Ovary (tissue), 7 donors: ENCODE measurements at regions not wholly inside any gene's neighbourhood (a gene's known extent, or its start where the extent isn't known, plus 50 kb on each side); places are given as distances from the start of the nearest gene placed in this dataset.

Experiments used
- DNase-seq, 5 donors: peaks; one replicate each; pipeline ENCODE4 v3.0.0-alpha.2; 2019 to 2020
- H3K27ac ChIP-seq, 2 donors: fragments of 200-600 bp; one replicate each; pipeline versions ENCODE4 v1.5.1 to v1.8.0; 2019 to 2022
- H3K27me3 ChIP-seq: fragments of 200-600 bp; one replicate; pipeline ENCODE4 v1.8.0; 2022
- H3K36me3 ChIP-seq: fragments of 200-600 bp; sonication (generic); one replicate; pipeline ENCODE4 v1.5.1; 2019
- H3K4me1 ChIP-seq: one replicate; pipeline ENCODE4 v1.8.1; 2013; ENCODE audit warnings: mild to moderate bottlenecking, moderate library complexity; ENCODE audit not compliant: insufficient read depth
- H3K4me3 ChIP-seq: fragments of 200-600 bp; sonication (generic); one replicate; pipeline ENCODE4 v1.5.1; 2017
- H3K9me3 ChIP-seq, 2 donors: fragments of 200-600 bp in 1 of 2; sonication (generic) in 1 of 2; one replicate each; pipeline versions ENCODE4 v1.5.1 to v1.8.1; 2013 to 2019; ENCODE audit warnings: mild to moderate bottlenecking in 1 of 2, moderate library complexity in 1 of 2
- EP300 ChIP-seq: sonication (generic); formaldehyde crosslinking; IDR thresholded peaks from one replicate; pipeline ENCODE4 v1.6.1; 2017; ENCODE audit warnings: antibody characterized with exemption
- POLR2A ChIP-seq: fragments of 450-650 bp; IDR thresholded peaks from one replicate; pipeline ENCODE4 v1.6.1; 2017; ENCODE audit warnings: antibody characterized with exemption, mild to moderate bottlenecking, moderate library complexity
- WGBS, 3 donors: extraction: QIAGEN DNeasy Blood & Tissue Kit in 1 of 3; methylation state at CpG; one replicate each; pipeline versions ENCODE4 v1.1.5 to v1.1.7; 2013 to 2017; 5-methylcytosine and 5-hydroxymethylcytosine counted together
- intact Hi-C, 4 donors: fragments of 100-400 bp; cut with DNase I; formaldehyde crosslinking; loops; one replicate each; pipeline versions ENCODE4 v1.11.0 to v1.15.1; 2022 to 2023
- TF ChIP-seq, protein P1 (sequence below), 3 donors: fragments of 450-650 bp in 2 of 3; fragments of 200-600 bp in 1 of 3; IDR thresholded peaks; one replicate each; pipeline versions ENCODE4 v1.5.1 to v1.8.0; 2016 to 2022; ENCODE audit warnings: antibody characterized with exemption in 3 of 3, mild to moderate bottlenecking in 1 of 3
- donor health status: DM: no; HTN: no; CAD: no; lungs with moderate emphysema.
- donor health status: DM: no; HTN: no; CAD: no.
- donor health status: Bipolar disorder and iron deficiency.
- donor health status: DM: no; HTN: no; CAD: no.
- donor health status: DM: yes; HTN: yes; CAD: no.

DNA sequence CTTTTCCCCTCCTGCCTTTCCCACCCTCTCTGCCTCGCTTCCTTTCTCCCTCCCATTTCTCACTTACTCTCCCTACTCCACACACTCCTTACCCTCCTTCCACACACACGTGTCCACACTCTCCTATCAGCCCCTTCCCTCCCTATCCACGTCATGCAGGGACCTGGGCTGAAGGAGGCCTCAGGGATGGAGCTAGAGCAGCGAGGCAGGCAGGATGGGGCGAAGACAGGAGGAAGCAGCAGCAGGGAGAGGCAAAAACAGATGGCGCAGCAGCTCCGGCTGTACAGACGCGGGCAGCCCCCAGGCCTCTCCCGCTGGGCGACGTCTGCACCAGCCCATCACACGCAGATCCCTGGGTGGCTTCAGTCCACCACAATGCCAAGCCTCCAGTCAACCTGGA lies 97.9 kb downstream of the SPATA19 start:
- H3K4me1 ChIP-seq = no peaks in the 10 kb centered on the region
- H3K27me3 ChIP-seq = no peaks in the 10 kb centered on the region
- H3K9me3 ChIP-seq = no peaks in the 10 kb centered on the region
- no peaks in the 10 kb centered on the region for H3K36me3 ChIP-seq
- no peak for DNase-seq
- H3K27ac ChIP-seq = no peak overlapping the region
- 71 to 81% (median 78%) methylated on average over 13 of the region's 13 CpGs for WGBS, 3 donors
- no peak overlapping the region for H3K4me3 ChIP-seq
- intact Hi-C loops = no loop called here
- no peak for TF ChIP-seq POLR2A
- TF ChIP-seq EP300 = no peak
- TF ChIP-seq, protein P1, sequence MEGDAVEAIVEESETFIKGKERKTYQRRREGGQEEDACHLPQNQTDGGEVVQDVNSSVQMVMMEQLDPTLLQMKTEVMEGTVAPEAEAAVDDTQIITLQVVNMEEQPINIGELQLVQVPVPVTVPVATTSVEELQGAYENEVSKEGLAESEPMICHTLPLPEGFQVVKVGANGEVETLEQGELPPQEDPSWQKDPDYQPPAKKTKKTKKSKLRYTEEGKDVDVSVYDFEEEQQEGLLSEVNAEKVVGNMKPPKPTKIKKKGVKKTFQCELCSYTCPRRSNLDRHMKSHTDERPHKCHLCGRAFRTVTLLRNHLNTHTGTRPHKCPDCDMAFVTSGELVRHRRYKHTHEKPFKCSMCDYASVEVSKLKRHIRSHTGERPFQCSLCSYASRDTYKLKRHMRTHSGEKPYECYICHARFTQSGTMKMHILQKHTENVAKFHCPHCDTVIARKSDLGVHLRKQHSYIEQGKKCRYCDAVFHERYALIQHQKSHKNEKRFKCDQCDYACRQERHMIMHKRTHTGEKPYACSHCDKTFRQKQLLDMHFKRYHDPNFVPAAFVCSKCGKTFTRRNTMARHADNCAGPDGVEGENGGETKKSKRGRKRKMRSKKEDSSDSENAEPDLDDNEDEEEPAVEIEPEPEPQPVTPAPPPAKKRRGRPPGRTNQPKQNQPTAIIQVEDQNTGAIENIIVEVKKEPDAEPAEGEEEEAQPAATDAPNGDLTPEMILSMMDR (IDR thresholded peaks at IDR 0.05) = no peak

DNA sequence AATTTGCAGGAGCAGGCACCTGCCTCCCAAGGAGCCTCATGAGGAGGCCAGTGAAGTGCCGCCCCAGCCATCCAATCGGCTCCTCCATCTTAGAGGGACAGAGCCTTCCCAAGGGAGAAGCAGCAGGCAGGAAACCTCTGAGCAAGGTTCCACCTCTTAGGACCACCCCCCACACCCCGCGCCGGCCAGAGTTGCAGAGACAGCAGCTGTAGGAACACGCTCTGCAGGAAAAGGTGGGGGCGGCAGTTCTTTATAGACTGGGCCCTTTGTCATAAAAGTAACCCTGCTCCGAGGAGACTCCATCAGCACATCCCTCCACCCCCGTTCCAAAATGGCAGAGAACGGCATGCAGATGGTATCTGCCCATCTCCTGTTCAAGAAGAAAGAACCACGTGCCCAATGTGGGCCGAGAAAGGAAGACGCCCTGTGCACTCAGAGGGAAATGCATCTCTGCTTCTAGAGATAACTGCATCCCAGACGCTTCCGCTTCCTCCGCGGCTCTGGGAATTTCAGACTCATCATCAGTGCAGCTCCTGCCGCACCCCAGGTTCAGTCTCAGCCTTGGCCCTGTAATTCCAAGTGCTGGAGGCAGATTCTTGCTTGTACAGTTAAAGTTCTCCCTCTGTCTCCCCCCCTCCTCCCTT lies 98.5 kb downstream of the SPATA19 start:
- H3K4me3 ChIP-seq = no peak overlapping the region
- H3K27ac ChIP-seq = no peak overlapping the region
- no peaks in the 10 kb centered on the region for H3K27me3 ChIP-seq
- H3K4me1 ChIP-seq = no peaks in the 10 kb centered on the region
- H3K9me3 ChIP-seq = no peaks in the 10 kb centered on the region
- DNase-seq = no peak
- intact Hi-C loops = no loop called here
- TF ChIP-seq POLR2A = no peak
- TF ChIP-seq EP300 = no peak
- TF ChIP-seq, protein P1 (IDR thresholded peaks at IDR 0.05) = no peak
- no peaks in the 10 kb centered on the region for H3K36me3 ChIP-seq
- 44 to 59% (median 46%) methylated on average over 18 of the region's 18 CpGs for WGBS, 3 donors

DNA sequence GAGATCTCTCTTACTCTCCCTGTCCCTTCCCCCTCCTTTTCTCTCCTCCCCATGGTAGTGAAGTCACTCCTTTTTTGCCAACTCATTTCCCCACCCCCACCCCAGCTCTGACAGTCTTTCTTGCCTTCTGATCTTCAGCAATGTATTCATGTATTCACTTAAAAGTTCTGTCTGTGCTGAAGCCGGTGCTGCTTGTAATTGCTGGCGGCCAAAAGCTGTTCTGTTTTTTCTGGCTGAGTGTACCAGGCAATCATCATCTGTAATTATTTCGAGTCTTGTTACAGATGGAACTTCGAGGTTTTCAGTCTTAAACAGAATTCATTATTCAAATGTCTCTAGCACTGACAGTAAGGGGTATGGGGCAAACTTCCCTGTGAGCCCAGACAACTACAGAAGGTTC lies 99.5 kb downstream of the SPATA19 start:
- Histone ChIP-seq H3K9me3 (no peaks in the 10 kb centered on the region), H3K36me3 (no peaks in the 10 kb centered on the region), H3K4me3 (no peak overlapping the region), H3K27me3 (no peaks in the 10 kb centered on the region), H3K27ac (no peak overlapping the region), H3K4me1 (no peaks in the 10 kb centered on the region)
- DNase-seq = no peak
- intact Hi-C loops = no loop called here
- WGBS, 3 donors = 59 to 69% (median 65%) methylated on average over 4 of the region's 4 CpGs
- TF ChIP-seq POLR2A (no peak), EP300 (no peak)
- TF ChIP-seq, protein P1 (IDR thresholded peaks at IDR 0.05) = no peak

DNA sequence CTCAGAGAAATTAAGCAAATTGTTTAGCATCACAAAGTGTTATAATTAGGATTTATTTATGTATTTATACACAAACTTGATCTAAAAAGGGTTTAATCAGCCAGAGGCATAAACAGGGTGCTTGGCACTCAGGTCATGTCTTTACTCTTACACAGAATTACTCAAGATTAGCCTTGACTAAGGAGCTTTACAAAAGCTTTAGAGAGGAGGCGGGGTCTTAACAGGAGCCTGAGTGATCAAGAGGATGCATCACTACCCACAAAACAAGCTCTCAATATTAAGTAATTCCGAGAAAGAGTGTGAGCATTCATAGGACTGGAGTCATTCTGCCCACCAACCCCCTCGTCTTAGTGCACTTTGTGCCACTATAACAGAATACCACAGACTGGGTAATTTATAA lies 103.0 kb downstream of the SPATA19 start:
- intact Hi-C loops = no loop called here
- Histone ChIP-seq H3K36me3 (no peaks in the 10 kb centered on the region), H3K9me3 (no peaks in the 10 kb centered on the region), H3K4me3 (no peak overlapping the region), H3K4me1 (no peaks in the 10 kb centered on the region), H3K27me3 (no peaks in the 10 kb centered on the region), H3K27ac (no peak overlapping the region)
- no peak for DNase-seq
- TF ChIP-seq POLR2A (no peak), EP300 (no peak)
- TF ChIP-seq, protein P1 (IDR thresholded peaks at IDR 0.05) = no peak
- WGBS, 3 donors = 71 to 77% (median 72%) methylated on average over 3 of the region's 3 CpGs
